ENCODE measurements at regions not wholly inside any gene's neighbourhood (a gene's known extent, or its start where the extent isn't known, plus 50 kb on each side); places are given as distances from the start of the nearest gene placed in this dataset.
"Not testable (repeated sequence)": the region's sequence is repeated elsewhere in the genome, so short reads cannot be mapped to it uniquely, and the experiment has no call there.

- DNase-seq: no peak
Observed at GRCh38 chr13:48810013-48810412, 156.3 kb downstream of the CYSLTR2 start.

- DNase-seq: no peak
Observed at GRCh38 chr13:48813518-48813917, 159.8 kb downstream of the CYSLTR2 start.

GRCh38 chr13:48816700-48817099 lies 159.0 kb upstream of the FNDC3A start:
- DNase-seq: no peak

- no peak for DNase-seq
Observed at GRCh38 chr13:48817166-48817802, 158.4 kb upstream of the FNDC3A start.

- no peak for DNase-seq
Observed at GRCh38 chr13:48818495-48819356, 157.0 kb upstream of the FNDC3A start.

- DNase-seq: no peak
Observed at GRCh38 chr13:48819376-48819775, 156.3 kb upstream of the FNDC3A start.

- DNase-seq: no peak
Observed at GRCh38 chr13:48819899-48820298, 155.8 kb upstream of the FNDC3A start.

- DNase-seq: not testable (repeated sequence)
Observed at GRCh38 chr13:48823526-48823925, 152.2 kb upstream of the FNDC3A start.

GRCh38 chr13:48826039-48826438 lies 149.7 kb upstream of the FNDC3A start:
- DNase-seq: no peak

GRCh38 chr13:48826922-48827454 lies 148.7 kb upstream of the FNDC3A start:
- not testable (repeated sequence) for DNase-seq

- DNase-seq: no peak
Observed at GRCh38 chr13:48827709-48828108, 148.0 kb upstream of the FNDC3A start.

GRCh38 chr13:48828962-48829411 lies 146.7 kb upstream of the FNDC3A start:
- DNase-seq: peak; percentile 88

GRCh38 chr13:48829536-48829935 lies 146.2 kb upstream of the FNDC3A start:
- peak; percentile 36 for DNase-seq

- DNase-seq: no peak
Observed at GRCh38 chr13:48831248-48831647, 144.5 kb upstream of the FNDC3A start.

- DNase-seq: no peak
Observed at GRCh38 chr13:48833412-48833811, 142.3 kb upstream of the FNDC3A start.

- not testable (repeated sequence) for DNase-seq
Observed at GRCh38 chr13:48835326-48835725, 140.4 kb upstream of the FNDC3A start.

- DNase-seq: no peak
Observed at GRCh38 chr13:48838193-48838973, 137.3 kb upstream of the FNDC3A start.

GRCh38 chr13:48839171-48839570 lies 136.5 kb upstream of the FNDC3A start:
- DNase-seq: no peak

- DNase-seq: no peak
Observed at GRCh38 chr13:48840366-48840765, 135.3 kb upstream of the FNDC3A start.

GRCh38 chr13:48842316-48842715 lies 133.4 kb upstream of the FNDC3A start:
- DNase-seq: no peak

GRCh38 chr13:48843630-48844380 lies 131.9 kb upstream of the FNDC3A start:
- DNase-seq: no peak

GRCh38 chr13:48844676-48845075 lies 131.0 kb upstream of the FNDC3A start:
- no peak for DNase-seq

All from NCI-H1092 treated with DMSO at 0.1 percent for 48 hours (cell line).